ENCODE measurements at regions not wholly inside any gene's neighbourhood (a gene's known extent, or its start where the extent isn't known, plus 50 kb on each side); places are given as distances from the start of the nearest gene placed in this dataset.

- DNase-seq = no peak
- CTCF ChIA-PET = no interaction called here
- intact Hi-C loops (cut with micrococcal nuclease; ENCODE audit: unreplicated experiment) = no loop called here
- BruUV-seq (replicated peaks) = no TSS peak
- H3K9me3 Mint-ChIP-seq (ENCODE audit: low read depth, unreplicated experiment) = no peaks in the 10 kb centered on the region
- H3K27ac Mint-ChIP-seq (ENCODE audit: unreplicated experiment) = no peak overlapping the region
- no peak for TF ChIP-seq CTCF (IDR thresholded peaks at IDR 0.05; ENCODE audit: unreplicated experiment)
- no peaks in the 10 kb centered on the region for H3K36me3 Mint-ChIP-seq (ENCODE audit: insufficient read depth, unreplicated experiment)
- no peaks in the 10 kb centered on the region for H3K4me1 Mint-ChIP-seq (ENCODE audit: low read depth, unreplicated experiment)
- H3K27me3 Mint-ChIP-seq (ENCODE audit: unreplicated experiment) = no peaks in the 10 kb centered on the region
- no peak overlapping the region for H3K4me3 Mint-ChIP-seq (ENCODE audit: low read depth, unreplicated experiment)
Measured at GRCh38 chr9:108212184-108212583, 643.6 kb downstream of the ACTL7B start.

GRCh38 chr9:108211411-108211955 is 644.3 kb downstream of the ACTL7B start:
- no peak for DNase-seq
- Mint-ChIP-seq H3K36me3 (ENCODE audit: insufficient read depth, unreplicated experiment) (no peaks in the 10 kb centered on the region), H3K27me3 (ENCODE audit: unreplicated experiment) (no peaks in the 10 kb centered on the region), H3K4me1 (ENCODE audit: low read depth, unreplicated experiment) (no peaks in the 10 kb centered on the region), H3K27ac (ENCODE audit: unreplicated experiment) (no peak overlapping the region), H3K4me3 (ENCODE audit: low read depth, unreplicated experiment) (no peak overlapping the region), H3K9me3 (ENCODE audit: low read depth, unreplicated experiment) (no peaks in the 10 kb centered on the region)
- BruUV-seq (replicated peaks) = no TSS peak
- no peak for TF ChIP-seq CTCF (IDR thresholded peaks at IDR 0.05; ENCODE audit: unreplicated experiment)
- intact Hi-C loops (cut with micrococcal nuclease; ENCODE audit: unreplicated experiment) = no loop called here
- CTCF ChIA-PET = no interaction called here

DNA sequence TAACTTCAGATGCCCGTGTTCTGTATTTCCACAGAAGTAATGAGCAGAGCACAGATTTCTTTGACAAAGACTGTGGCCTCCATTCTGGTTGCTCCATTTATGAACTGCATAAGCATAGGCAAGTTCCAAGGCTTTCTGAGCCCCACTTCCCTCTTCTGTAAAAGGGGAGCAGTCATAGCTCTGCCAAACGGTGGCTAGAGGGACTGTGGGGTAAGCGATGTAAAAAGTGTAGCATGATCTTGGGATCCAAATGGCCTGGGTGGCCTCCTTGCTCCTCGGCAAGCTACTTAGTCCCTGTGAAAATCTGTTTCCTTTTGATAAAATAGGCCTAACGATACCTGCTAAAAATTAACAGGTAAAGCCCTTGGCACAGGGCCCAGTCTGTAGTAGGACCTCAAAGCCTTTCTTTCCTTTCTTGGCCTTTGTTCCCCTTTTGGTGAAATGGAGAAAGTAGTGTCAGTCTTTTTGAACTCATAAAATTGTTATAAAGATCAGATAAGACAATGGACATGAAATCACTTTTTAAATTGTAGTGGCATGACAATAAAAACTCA is 646.6 kb downstream of the ACTL7B start:
- Mint-ChIP-seq H3K36me3 (ENCODE audit: insufficient read depth, unreplicated experiment) (no peaks in the 10 kb centered on the region), H3K9me3 (ENCODE audit: low read depth, unreplicated experiment) (no peaks in the 10 kb centered on the region), H3K27ac (ENCODE audit: unreplicated experiment) (no peak overlapping the region), H3K4me1 (ENCODE audit: low read depth, unreplicated experiment) (no peaks in the 10 kb centered on the region), H3K4me3 (ENCODE audit: low read depth, unreplicated experiment) (no peak overlapping the region), H3K27me3 (ENCODE audit: unreplicated experiment) (no peaks in the 10 kb centered on the region)
- TF ChIP-seq CTCF (IDR thresholded peaks at IDR 0.05; ENCODE audit: unreplicated experiment) = no peak
- no TSS peak for BruUV-seq (replicated peaks)
- peak; percentile 34 for DNase-seq
- intact Hi-C loops (cut with micrococcal nuclease; ENCODE audit: unreplicated experiment) = no loop called here
- CTCF ChIA-PET = no interaction called here

GRCh38 chr9:108207561-108208165 is 648.1 kb downstream of the ACTL7B start:
- BruUV-seq (replicated peaks) = no TSS peak
- Mint-ChIP-seq H3K4me1 (ENCODE audit: low read depth, unreplicated experiment) (no peaks in the 10 kb centered on the region), H3K4me3 (ENCODE audit: low read depth, unreplicated experiment) (no peak overlapping the region)

More at GRCh38 chr9:108207561-108208165, 648.1 kb downstream of the ACTL7B start:
- CTCF ChIA-PET = no interaction called here
- intact Hi-C loops (cut with micrococcal nuclease; ENCODE audit: unreplicated experiment) = no loop called here
- Mint-ChIP-seq H3K36me3 (ENCODE audit: insufficient read depth, unreplicated experiment) (no peaks in the 10 kb centered on the region), H3K27ac (ENCODE audit: unreplicated experiment) (no peak overlapping the region), H3K9me3 (ENCODE audit: low read depth, unreplicated experiment) (no peaks in the 10 kb centered on the region), H3K27me3 (ENCODE audit: unreplicated experiment) (no peaks in the 10 kb centered on the region)
- DNase-seq = no peak
- no peak for TF ChIP-seq CTCF (IDR thresholded peaks at IDR 0.05; ENCODE audit: unreplicated experiment)
